ENCODE measurements at regions not wholly inside any gene's neighbourhood (a gene's known extent, or its start where the extent isn't known, plus 50 kb on each side); places are given as distances from the start of the nearest gene placed in this dataset.

- TF ChIP-seq CTCF (IDR thresholded peaks at IDR 0.05) (no peak), MAX (IDR thresholded peaks at IDR 0.05) (no peak)
Measured at GRCh38 chr4:1500966-1501753, 94.9 kb upstream of the NKX1-1 start.

All from A549 (cell line).